ENCODE measurements at regions not wholly inside any gene's neighbourhood (a gene's known extent, or its start where the extent isn't known, plus 50 kb on each side); places are given as distances from the start of the nearest gene placed in this dataset.

DNA sequence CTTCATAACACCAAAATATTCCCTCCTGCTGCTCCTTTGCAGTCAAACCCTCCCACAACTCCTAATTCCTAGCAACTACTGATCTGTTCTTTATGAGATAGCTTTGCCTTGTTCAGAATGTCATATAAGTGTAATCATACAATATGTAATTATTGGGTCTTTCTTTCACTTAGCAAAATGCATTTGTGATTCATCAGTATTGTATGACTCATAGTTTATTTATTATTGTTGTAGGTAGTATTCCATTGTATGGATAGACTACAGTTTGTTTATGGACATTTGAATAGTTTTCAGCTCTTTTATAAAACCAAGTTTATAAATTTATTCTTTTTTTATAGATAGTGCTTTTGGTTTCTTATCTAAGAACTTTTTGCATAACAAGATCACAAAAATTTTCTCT lies 468.2 kb upstream of the KIF2A start:
- Histone ChIP-seq H3K27me3 (no peaks in the 10 kb centered on the region), H3K4me1 (no peaks in the 10 kb centered on the region), H3K4me3 (no peak overlapping the region), H3K27ac (no peak overlapping the region), H3K36me3 (no peaks in the 10 kb centered on the region), H3K9me3 (no peaks in the 10 kb centered on the region)
- no peak for DNase-seq
- TF ChIP-seq CTCF (IDR thresholded peaks at IDR 0.05) (no peak), POLR2A (IDR thresholded peaks at IDR 0.05) (no peak)

DNA sequence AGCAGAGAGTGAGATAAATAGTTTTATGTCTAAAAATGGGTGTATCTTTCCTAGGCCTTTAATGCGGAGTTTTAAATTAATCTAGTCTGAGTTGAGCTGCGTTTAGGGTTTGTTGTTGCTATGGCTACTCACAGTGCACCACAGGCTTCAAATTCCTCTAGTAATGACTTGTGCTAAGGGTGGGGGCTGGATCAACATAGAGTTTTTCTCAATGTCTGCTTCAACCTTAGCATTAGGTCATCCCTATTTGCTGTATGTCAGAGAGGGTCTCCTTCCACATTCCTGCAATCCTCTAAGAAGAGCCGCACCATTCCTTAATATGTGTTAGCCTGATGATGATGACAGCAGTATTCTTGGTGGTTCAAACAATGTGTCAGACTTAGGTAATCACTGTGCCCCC lies 465.6 kb upstream of the KIF2A start:
- H3K9me3 ChIP-seq: no peaks in the 10 kb centered on the region
- DNase-seq: no peak
- H3K4me3 ChIP-seq: no peak overlapping the region
- no peaks in the 10 kb centered on the region for H3K4me1 ChIP-seq
- H3K27me3 ChIP-seq: no peaks in the 10 kb centered on the region
- H3K27ac ChIP-seq: no peak overlapping the region
- no peaks in the 10 kb centered on the region for H3K36me3 ChIP-seq
- no peak for TF ChIP-seq POLR2A (IDR thresholded peaks at IDR 0.05)
- no peak for TF ChIP-seq CTCF (IDR thresholded peaks at IDR 0.05)

DNA sequence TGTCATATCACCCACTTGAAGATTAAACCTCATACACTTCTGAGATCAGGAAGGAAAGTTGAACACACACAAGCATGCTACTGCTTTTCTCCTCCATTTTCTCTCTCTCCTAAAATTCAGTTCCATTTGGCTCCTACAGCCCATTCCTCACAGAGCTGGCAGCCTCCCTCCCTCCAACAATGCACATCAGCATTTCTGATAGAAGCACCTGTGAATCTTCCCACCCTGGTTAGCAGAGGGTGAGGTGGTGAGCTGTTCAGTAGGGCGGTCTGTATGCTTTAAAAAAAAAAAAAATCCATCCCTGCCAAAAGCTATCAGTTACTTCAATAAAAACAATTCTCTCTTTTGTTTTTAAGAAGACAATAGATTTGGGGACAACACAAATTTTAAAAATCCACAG lies 463.2 kb upstream of the KIF2A start:
- Histone ChIP-seq H3K27me3 (no peaks in the 10 kb centered on the region), H3K4me1 (no peaks in the 10 kb centered on the region), H3K27ac (no peak overlapping the region), H3K9me3 (no peaks in the 10 kb centered on the region), H3K4me3 (no peak overlapping the region), H3K36me3 (no peaks in the 10 kb centered on the region)
- TF ChIP-seq POLR2A (IDR thresholded peaks at IDR 0.05) (no peak), CTCF (IDR thresholded peaks at IDR 0.05) (no peak)
- no peak for DNase-seq

GRCh38 chr5:61850696-61851095 lies 455.3 kb upstream of the KIF2A start:
- H3K27me3 ChIP-seq: no peaks in the 10 kb centered on the region
- H3K4me1 ChIP-seq: no peaks in the 10 kb centered on the region
- no peak overlapping the region for H3K27ac ChIP-seq
- no peaks in the 10 kb centered on the region for H3K36me3 ChIP-seq
- H3K4me3 ChIP-seq: no peak overlapping the region
- no peaks in the 10 kb centered on the region for H3K9me3 ChIP-seq
- DNase-seq: no peak
- no peak for TF ChIP-seq POLR2A (IDR thresholded peaks at IDR 0.05)
- no peak for TF ChIP-seq CTCF (IDR thresholded peaks at IDR 0.05)

- DNase-seq: no peak
- TF ChIP-seq POLR2A (IDR thresholded peaks at IDR 0.05): no peak
- no peak for TF ChIP-seq CTCF (IDR thresholded peaks at IDR 0.05)
- Histone ChIP-seq H3K27ac (no peak overlapping the region), H3K4me3 (no peak overlapping the region), H3K4me1 (no peaks in the 10 kb centered on the region), H3K36me3 (no peaks in the 10 kb centered on the region), H3K27me3 (no peaks in the 10 kb centered on the region), H3K9me3 (no peaks in the 10 kb centered on the region)
Measured at GRCh38 chr5:61854531-61854930, 451.5 kb upstream of the KIF2A start.

GRCh38 chr5:61860978-61861377 lies 445.0 kb upstream of the KIF2A start:
- Histone ChIP-seq H3K36me3 (no peaks in the 10 kb centered on the region), H3K27me3 (no peaks in the 10 kb centered on the region), H3K27ac (no peak overlapping the region), H3K9me3 (no peaks in the 10 kb centered on the region), H3K4me1 (no peaks in the 10 kb centered on the region), H3K4me3 (no peak overlapping the region)
- TF ChIP-seq CTCF (IDR thresholded peaks at IDR 0.05) (no peak), POLR2A (IDR thresholded peaks at IDR 0.05) (no peak)
- no peak for DNase-seq
